ENCODE measurements at regions not wholly inside any gene's neighbourhood (a gene's known extent, or its start where the extent isn't known, plus 50 kb on each side); places are given as distances from the start of the nearest gene placed in this dataset.

DNA sequence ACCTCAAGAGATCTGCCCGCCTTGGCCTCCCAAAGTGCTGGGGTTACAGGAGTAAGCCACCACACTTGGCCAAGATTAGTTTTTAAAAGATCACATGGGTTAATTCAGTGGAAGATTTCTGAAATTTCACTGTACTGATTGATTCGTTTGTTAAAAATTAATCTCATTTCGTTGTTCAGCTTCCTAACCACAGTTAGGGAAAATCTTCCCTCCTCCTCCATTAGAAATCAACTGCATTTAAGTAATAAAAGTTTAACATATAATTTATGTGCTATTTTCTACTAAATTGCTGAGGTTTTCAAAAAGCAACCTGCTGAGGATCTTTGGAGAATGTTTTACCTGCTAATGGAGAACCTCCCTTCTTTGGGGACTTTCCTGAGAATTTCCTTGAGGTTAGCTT is 522.4 kb downstream of the GATA3 start:
- no peak for TF ChIP-seq EZH2 (IDR thresholded peaks at IDR 0.05; ENCODE audit: borderline replicate concordance, low read length)
- TF ChIP-seq, protein P1, sequence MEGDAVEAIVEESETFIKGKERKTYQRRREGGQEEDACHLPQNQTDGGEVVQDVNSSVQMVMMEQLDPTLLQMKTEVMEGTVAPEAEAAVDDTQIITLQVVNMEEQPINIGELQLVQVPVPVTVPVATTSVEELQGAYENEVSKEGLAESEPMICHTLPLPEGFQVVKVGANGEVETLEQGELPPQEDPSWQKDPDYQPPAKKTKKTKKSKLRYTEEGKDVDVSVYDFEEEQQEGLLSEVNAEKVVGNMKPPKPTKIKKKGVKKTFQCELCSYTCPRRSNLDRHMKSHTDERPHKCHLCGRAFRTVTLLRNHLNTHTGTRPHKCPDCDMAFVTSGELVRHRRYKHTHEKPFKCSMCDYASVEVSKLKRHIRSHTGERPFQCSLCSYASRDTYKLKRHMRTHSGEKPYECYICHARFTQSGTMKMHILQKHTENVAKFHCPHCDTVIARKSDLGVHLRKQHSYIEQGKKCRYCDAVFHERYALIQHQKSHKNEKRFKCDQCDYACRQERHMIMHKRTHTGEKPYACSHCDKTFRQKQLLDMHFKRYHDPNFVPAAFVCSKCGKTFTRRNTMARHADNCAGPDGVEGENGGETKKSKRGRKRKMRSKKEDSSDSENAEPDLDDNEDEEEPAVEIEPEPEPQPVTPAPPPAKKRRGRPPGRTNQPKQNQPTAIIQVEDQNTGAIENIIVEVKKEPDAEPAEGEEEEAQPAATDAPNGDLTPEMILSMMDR (conservative IDR thresholded peaks at IDR 0.05 in 1 of 2, IDR thresholded peaks at IDR 0.05 in 1 of 2; ENCODE audit: extremely low read depth in 1 of 2, insufficient read depth in 1 of 2, low read depth in 1 of 2, low read length in 2 of 2) = no peak

Measured in mammary epithelial cell (primary cell).